LHCN-M2 (cell line): ENCODE measurements at regions not wholly inside any gene's neighbourhood (a gene's known extent, or its start where the extent isn't known, plus 50 kb on each side); places are given as distances from the start of the nearest gene placed in this dataset.

Source experiments
- DNase-seq: peaks from one replicate; pipeline ENCODE4 v3.0.0-alpha.2; 2012; ENCODE audit warnings: low read depth

- no peak for DNase-seq
Observed at GRCh38 chr19:34305221-34306083, 51.1 kb downstream of the GARRE1 start.

DNA sequence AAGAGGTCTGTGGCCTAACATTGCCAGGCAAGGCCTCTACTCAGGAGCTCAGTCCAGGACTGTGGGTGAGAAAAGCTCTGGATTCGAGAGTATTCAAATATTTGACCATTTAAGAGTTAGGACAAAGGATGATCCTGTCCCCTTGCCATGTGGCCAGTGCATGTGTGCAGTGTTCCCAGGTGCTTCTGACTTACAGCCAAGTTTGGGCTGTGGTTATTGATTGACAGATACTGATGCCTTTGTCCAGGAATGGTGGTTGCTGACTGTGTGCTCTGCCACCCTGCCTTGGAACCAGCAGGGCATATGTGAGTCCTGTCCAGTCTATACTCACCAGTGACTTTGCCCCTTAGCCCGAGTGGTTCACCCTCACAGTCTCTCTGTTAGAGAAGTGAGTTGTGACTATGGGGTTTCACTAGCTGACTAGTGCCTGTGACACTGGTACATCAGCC, 51.9 kb downstream of the GARRE1 start:
- DNase-seq, result no peak

DNA sequence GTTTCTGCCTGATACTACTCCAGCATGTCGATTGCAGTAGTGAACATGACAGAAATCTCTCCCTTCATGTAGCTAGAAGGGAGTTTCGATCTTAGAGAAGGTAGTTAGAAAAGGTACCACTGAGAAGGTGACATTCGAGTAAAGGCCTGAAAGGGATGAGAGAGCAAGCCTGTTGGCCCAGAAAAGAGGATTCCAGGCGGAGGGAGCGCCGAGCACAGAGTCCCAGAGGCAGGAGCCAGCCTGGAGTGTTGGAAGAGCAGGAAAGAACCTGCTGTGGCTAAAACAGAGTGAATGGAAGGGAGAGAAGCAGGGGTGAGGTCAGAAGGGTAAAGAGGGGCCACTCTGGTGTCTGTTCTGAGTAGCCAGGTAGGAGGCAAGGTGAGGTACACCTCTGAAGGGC, 52.5 kb downstream of the GARRE1 start:
- no peak for DNase-seq

- no peak for DNase-seq
Observed at GRCh38 chr19:34308381-34309367, 54.3 kb downstream of the GARRE1 start.

DNA sequence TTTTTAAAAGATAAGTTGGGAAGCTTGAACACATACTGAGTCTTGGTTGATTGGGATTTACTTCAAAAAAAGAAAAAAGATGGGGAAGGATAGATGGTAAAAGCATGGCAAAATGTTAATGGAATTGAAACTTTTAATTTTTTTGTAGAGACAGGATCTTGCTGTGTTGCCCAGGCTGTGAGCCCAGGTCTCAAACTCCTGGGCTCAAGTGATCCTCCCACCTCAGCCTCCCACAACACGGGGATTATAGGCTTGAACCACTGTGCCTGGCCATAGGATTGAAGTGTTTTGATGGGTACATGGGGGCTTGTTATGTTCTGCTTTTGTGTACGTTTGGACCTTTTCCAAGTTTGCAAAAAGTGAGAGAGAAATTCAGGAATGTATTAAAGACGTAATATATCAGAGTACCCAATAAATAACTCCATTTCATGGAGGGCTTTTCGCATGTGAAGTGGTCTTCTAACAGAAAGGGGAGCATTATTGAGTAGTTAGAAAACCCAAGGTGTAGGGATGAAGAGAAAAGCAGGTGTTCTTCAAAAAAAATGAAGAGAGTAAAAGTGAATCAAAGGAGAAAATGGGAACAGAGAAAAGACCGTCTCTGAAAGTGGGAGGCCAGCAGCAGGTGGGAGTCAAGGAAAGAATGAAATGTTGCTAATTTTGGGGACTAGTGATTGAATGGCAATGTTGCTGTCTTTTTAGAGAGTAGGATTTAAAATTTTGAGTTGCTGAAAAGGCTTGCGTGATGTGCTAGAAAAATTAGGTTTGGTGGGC, 55.2 kb downstream of the GARRE1 start:
- DNase-seq, result no peak

- DNase-seq, result no peak
Observed at GRCh38 chr19:34310494-34310981, 54.5 kb upstream of the GPI start.

GRCh38 chr19:34313188-34313587, 51.8 kb upstream of the GPI start:
- peak; percentile 92 for DNase-seq

GRCh38 chr19:34314437-34315313, 50.3 kb upstream of the GPI start:
- no peak for DNase-seq
